ENCODE measurements at regions not wholly inside any gene's neighbourhood (a gene's known extent, or its start where the extent isn't known, plus 50 kb on each side); places are given as distances from the start of the nearest gene placed in this dataset.

DNA sequence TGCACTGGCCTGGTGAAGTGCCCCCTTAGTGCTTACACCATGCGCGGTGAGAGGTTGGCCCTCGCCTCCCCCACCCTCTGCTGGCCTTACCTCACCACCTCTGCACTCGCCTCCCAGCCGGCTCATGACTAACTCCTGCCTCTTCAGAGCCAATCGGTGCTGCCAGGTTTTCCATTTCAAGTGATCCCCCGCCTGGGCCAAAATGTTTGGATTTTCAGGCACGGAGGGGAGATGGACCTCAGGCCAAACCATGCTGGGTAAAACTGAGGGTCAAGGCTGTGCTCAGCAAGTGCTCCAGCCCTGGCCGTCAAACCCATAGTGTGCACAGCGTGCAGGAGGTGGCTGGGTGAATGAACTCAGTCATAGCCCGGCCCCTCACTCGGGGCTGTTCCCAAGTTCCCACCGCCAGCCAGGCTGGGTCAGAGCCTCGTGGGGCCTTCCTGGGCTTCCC, 175.4 kb downstream of the SEC14L1 start:
- TF ChIP-seq, protein P1, sequence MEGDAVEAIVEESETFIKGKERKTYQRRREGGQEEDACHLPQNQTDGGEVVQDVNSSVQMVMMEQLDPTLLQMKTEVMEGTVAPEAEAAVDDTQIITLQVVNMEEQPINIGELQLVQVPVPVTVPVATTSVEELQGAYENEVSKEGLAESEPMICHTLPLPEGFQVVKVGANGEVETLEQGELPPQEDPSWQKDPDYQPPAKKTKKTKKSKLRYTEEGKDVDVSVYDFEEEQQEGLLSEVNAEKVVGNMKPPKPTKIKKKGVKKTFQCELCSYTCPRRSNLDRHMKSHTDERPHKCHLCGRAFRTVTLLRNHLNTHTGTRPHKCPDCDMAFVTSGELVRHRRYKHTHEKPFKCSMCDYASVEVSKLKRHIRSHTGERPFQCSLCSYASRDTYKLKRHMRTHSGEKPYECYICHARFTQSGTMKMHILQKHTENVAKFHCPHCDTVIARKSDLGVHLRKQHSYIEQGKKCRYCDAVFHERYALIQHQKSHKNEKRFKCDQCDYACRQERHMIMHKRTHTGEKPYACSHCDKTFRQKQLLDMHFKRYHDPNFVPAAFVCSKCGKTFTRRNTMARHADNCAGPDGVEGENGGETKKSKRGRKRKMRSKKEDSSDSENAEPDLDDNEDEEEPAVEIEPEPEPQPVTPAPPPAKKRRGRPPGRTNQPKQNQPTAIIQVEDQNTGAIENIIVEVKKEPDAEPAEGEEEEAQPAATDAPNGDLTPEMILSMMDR (IDR thresholded peaks at IDR 0.05), result no peak
- TF ChIP-seq EP300 (IDR thresholded peaks at IDR 0.05) (no peak), POLR2AphosphoS5 (IDR thresholded peaks at IDR 0.05) (no peak)

Data from upper lobe of left lung (tissue), 4 donors.